Endothelial cell of umbilical vein (primary cell): ENCODE measurements at regions not wholly inside any gene's neighbourhood (a gene's known extent, or its start where the extent isn't known, plus 50 kb on each side); places are given as distances from the start of the nearest gene placed in this dataset.
"Not testable (repeated sequence)": the region's sequence is repeated elsewhere in the genome, so short reads cannot be mapped to it uniquely, and the experiment has no call there.

Experiments
- BruUV-seq: library from RNA; stranded (reverse); fragments of 400-500 nt; replicated peaks from 2 replicates; lab custom pipeline; 2021; lab: Mats Ljungman, UMichigan
- CTCF ChIA-PET: fragments of 300-600, 350-600 bp; sonication (Branson Sonifier 250); formaldehyde crosslinking; loops from one replicate; lab custom pipeline; 2021; ENCODE audit warnings: antibody characterized with exemption, inconsistent platforms; lab: Charles Lee
- POLR2A ChIA-PET: fragments of 300-600, 350-600 bp; sonication (Branson Sonifier 250); formaldehyde crosslinking; loops from one replicate; lab custom pipeline; 2021; ENCODE audit warnings: antibody characterized with exemption, inconsistent platforms; lab: Charles Lee
- DNase-seq: peaks from one replicate; pipeline ENCODE4 v3.0.0-alpha.2; 2011; ENCODE audit warnings: low read depth, low spot score
- FAIRE-seq: peaks from 2 replicates; lab custom pipeline; 2011; peaks lifted over from hg19 to GRCh38; lab: Jason Lieb, UNC
- H2AFZ ChIP-seq: 2 replicates; pipeline ENCODE4 v1.6.0; 2012; ENCODE audit warnings: low read depth, low read length, control low read depth, inconsistent platforms
- H3K27ac ChIP-seq: 2 replicates; pipeline ENCODE4 v1.5.1; 2011; ENCODE audit warnings: low read depth, mild to moderate bottlenecking, control low read depth, low read length, moderate library complexity; ENCODE audit not compliant: insufficient read depth
- H3K27me3 ChIP-seq, 2 experiments: 2 replicates each; pipeline versions ENCODE4 v1.6.0 to v1.6.1; 2011; ENCODE audit warnings: low read length in 2 of 2, mixed read lengths in 1 of 2; ENCODE audit not compliant: control insufficient read depth in 2 of 2, insufficient read depth in 2 of 2
- H3K36me3 ChIP-seq, 2 experiments: 2 replicates in 1 of 2; 3 replicates in 1 of 2; pipeline ENCODE4 v1.5.1; 2011; ENCODE audit warnings: low read length in 2 of 2, mild to moderate bottlenecking in 1 of 2, moderate library complexity in 1 of 2; ENCODE audit not compliant: control insufficient read depth in 2 of 2, insufficient read depth in 2 of 2; ENCODE audit errors: extremely low read depth in 1 of 2
- H3K4me1 ChIP-seq: 3 replicates; pipeline ENCODE4 v1.5.1; 2011; ENCODE audit warnings: mild to moderate bottlenecking, low read length; ENCODE audit not compliant: control insufficient read depth, insufficient read depth; ENCODE audit errors: extremely low read depth
- H3K4me2 ChIP-seq: 2 replicates; pipeline ENCODE4 v1.6.1; 2011; ENCODE audit warnings: low read length, control low read depth, mixed read lengths; ENCODE audit not compliant: insufficient read depth
- H3K4me3 ChIP-seq, 3 experiments: fragments of 200-600 bp in 1 of 3; sonication (generic), shearing (Covaris generic) in 1 of 3; replicated peaks in 1 of 3; 2 replicates each; pipeline ENCODE4 v1.5.1; 2011 to 2016; ENCODE audit warnings: control low read depth in 3 of 3, low read length in 3 of 3, mild to moderate bottlenecking in 2 of 3, inconsistent platforms in 1 of 3, low read depth in 1 of 3, moderate library complexity in 1 of 3; ENCODE audit not compliant: insufficient read depth in 1 of 3
- H3K79me2 ChIP-seq: 2 replicates; pipeline ENCODE4 v1.6.0; 2012; ENCODE audit warnings: low read length, inconsistent platforms; ENCODE audit not compliant: control insufficient read depth, insufficient read depth
- H3K9ac ChIP-seq: replicated peaks from 2 replicates; pipeline ENCODE3; 2011; ENCODE audit warnings: low read length, control low read depth; ENCODE audit not compliant: insufficient read depth; ENCODE audit errors: extremely low read depth
- H3K9me1 ChIP-seq: replicated peaks from 3 replicates; pipeline ENCODE4 v1.6.0; 2011; ENCODE audit warnings: mild to moderate bottlenecking, low read length; ENCODE audit not compliant: control insufficient read depth, insufficient read depth; ENCODE audit errors: extremely low read depth
- H3K9me3 ChIP-seq: replicated peaks from 2 replicates; pipeline ENCODE4 v1.5.1; 2012; ENCODE audit warnings: low read length, inconsistent platforms; ENCODE audit not compliant: control insufficient read depth, insufficient read depth
- H4K20me1 ChIP-seq: replicated peaks from 2 replicates; pipeline ENCODE3; 2011; ENCODE audit warnings: mild to moderate bottlenecking, low read length; ENCODE audit not compliant: control insufficient read depth, insufficient read depth; ENCODE audit errors: extremely low read depth
- JUN ChIP-seq: IDR thresholded peaks from 2 replicates; pipeline ENCODE4 v1.6.1; 2011; ENCODE audit warnings: borderline replicate concordance, low read depth; ENCODE audit not compliant: insufficient read length, insufficient read depth
- dilution Hi-C: fragments of 300-500 bp; cut with MboI; formaldehyde crosslinking; loops from one replicate; pipeline ENCODE4 v1.15.0; 2019; ENCODE audit warnings: low sequenced_read_pairs; ENCODE audit not compliant: extremely low pct_ligation_motif_present
- intact Hi-C: fragments of 100-400 bp; cut with micrococcal nuclease; formaldehyde crosslinking; loops from one replicate; pipeline ENCODE4 v1.10.0; 2022
- TF ChIP-seq, protein P1 (sequence below): IDR thresholded peaks from 2 replicates; pipeline ENCODE4 v1.6.1; 2011; ENCODE audit not compliant: insufficient read depth, insufficient read length

- ChIA-PET CTCF (no interaction called here), POLR2A (no interaction called here)
- no peak overlapping the region for H3K4me2 ChIP-seq
- H3K9ac ChIP-seq, result no peak overlapping the region
- intact Hi-C loops (no loop called here), dilution Hi-C loops (no loop called here)
- H3K79me2 ChIP-seq, result no peaks in the 10 kb centered on the region
- BruUV-seq, result no TSS peak
- H3K27ac ChIP-seq, result no peak overlapping the region
- H3K4me1 ChIP-seq, result no peaks in the 10 kb centered on the region
- H4K20me1 ChIP-seq, result no peaks in the 10 kb centered on the region
- H3K9me3 ChIP-seq, result no peaks in the 10 kb centered on the region
- no peak overlapping the region for H3K4me3 ChIP-seq
- H3K27me3 ChIP-seq, result peaks cover 4 to 5% of the 10 kb centered on the region in 2 experiments
- H3K36me3 ChIP-seq, result no peaks in the 10 kb centered on the region
- DNase-seq (no peak), FAIRE-seq (no peak)
- H3K9me1 ChIP-seq, result no peaks in the 10 kb centered on the region
- no peak overlapping the region for H2AFZ ChIP-seq
- TF ChIP-seq JUN, result no peak
- TF ChIP-seq, protein P1, sequence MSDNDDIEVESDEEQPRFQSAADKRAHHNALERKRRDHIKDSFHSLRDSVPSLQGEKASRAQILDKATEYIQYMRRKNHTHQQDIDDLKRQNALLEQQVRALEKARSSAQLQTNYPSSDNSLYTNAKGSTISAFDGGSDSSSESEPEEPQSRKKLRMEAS, result no peak
Observed at GRCh38 chr6:27016689-27017088, 230.8 kb upstream of the PRSS16 start.

DNA sequence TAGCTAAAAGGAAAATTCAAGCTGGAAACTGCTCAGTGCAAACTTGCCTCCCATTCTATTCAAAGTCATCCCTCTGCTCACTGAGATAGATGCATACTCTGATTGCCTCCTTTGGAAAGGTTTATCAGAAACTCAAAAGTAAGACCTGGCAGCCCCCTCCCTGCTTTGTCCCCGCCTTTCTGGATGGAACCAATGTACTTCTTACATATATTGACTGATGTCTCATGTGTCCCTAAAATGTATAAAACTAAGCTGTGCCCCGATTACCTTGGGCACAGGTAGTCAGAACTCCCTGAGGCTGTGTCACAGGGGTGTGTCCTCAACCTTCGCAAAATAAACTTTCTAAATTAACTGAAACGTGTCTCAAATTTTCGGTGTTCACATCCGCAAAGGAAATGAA lies 229.1 kb upstream of the PRSS16 start:
- H3K27me3 ChIP-seq, H3K79me2 ChIP-seq, intact Hi-C loops, H3K27ac ChIP-seq, POLR2A ChIA-PET, FAIRE-seq, CTCF ChIA-PET, H2AFZ ChIP-seq, H3K9me1 ChIP-seq, DNase-seq, dilution Hi-C loops, H3K9ac ChIP-seq, H3K4me2 ChIP-seq, H3K36me3 ChIP-seq, H4K20me1 ChIP-seq, H3K4me3 ChIP-seq, H3K4me1 ChIP-seq, H3K9me3 ChIP-seq, BruUV-seq: not testable (repeated sequence)
